GM23338 (cell line): ENCODE measurements at regions not wholly inside any gene's neighbourhood (a gene's known extent, or its start where the extent isn't known, plus 50 kb on each side); places are given as distances from the start of the nearest gene placed in this dataset.

Source experiments
- ATAC-seq: fragments of 200-7000 bp; cut with Tn5 transposase; 3 replicates; pipeline ENCODE4 v1.9.1; 2020
- DNase-seq: peaks from one replicate; pipeline ENCODE4 v3.0.0-alpha.2; 2015; ENCODE audit warnings: low spot score
- H2AFZ ChIP-seq: fragments of 200-600 bp; sonication (generic); 2 replicates; pipeline ENCODE4 v1.8.0; 2016; ENCODE audit warnings: antibody characterized with exemption, mild to moderate bottlenecking, moderate library complexity
- H3F3A ChIP-seq: fragments of 200-600 bp; sonication (generic); replicated peaks from 2 replicates; pipeline ENCODE4 v1.8.0; 2017; ENCODE audit warnings: antibody characterized with exemption, mixed run types, low read depth
- H3K27ac ChIP-seq: fragments of 200-600 bp; sonication (generic); 2 replicates; pipeline ENCODE4 v1.6.1; 2016; ENCODE audit warnings: low read depth
- H3K27me3 ChIP-seq: fragments of 200-600 bp; sonication (generic); 2 replicates; pipeline ENCODE4 v1.8.0; 2016; ENCODE audit warnings: mild to moderate bottlenecking, mixed run types, moderate library complexity; ENCODE audit not compliant: insufficient read depth
- H3K36me3 ChIP-seq: fragments of 200-600 bp; sonication (generic); 2 replicates; pipeline ENCODE4 v1.8.0; 2016; ENCODE audit warnings: mild to moderate bottlenecking; ENCODE audit not compliant: insufficient read depth
- H3K4me1 ChIP-seq: fragments of 200-600 bp; sonication (generic); 2 replicates; pipeline ENCODE4 v1.8.0; 2016; ENCODE audit warnings: mild to moderate bottlenecking, moderate library complexity; ENCODE audit not compliant: insufficient read depth
- H3K4me2 ChIP-seq: fragments of 200-600 bp; sonication (generic); 2 replicates; pipeline ENCODE4 v1.7.1; 2017; ENCODE audit warnings: mixed run types
- H3K4me3 ChIP-seq: fragments of 200-600 bp; sonication (generic); 2 replicates; pipeline ENCODE4 v1.6.1; 2016; ENCODE audit warnings: mixed run types
- H3K79me2 ChIP-seq: fragments of 200-600 bp; sonication (generic); replicated peaks from 2 replicates; pipeline ENCODE4 v1.8.0; 2017; ENCODE audit warnings: mild to moderate bottlenecking; ENCODE audit not compliant: insufficient read depth
- H3K9me2 ChIP-seq: fragments of 200-600 bp; sonication (generic); 2 replicates; pipeline ENCODE4 v1.8.0; 2017; ENCODE audit not compliant: insufficient read depth
- H4K20me1 ChIP-seq: fragments of 200-600 bp; sonication (generic); replicated peaks from 2 replicates; pipeline ENCODE4 v1.8.0; 2017; ENCODE audit warnings: mild to moderate bottlenecking; ENCODE audit not compliant: insufficient read depth
- H3K27ac Mint-ChIP-seq: 2 replicates; pipeline ENCODE4 v1.8.0; 2020; ENCODE audit warnings: inconsistent platforms, mild to moderate bottlenecking, moderate library complexity, mixed read lengths
- H3K27me3 Mint-ChIP-seq: 3 replicates; pipeline ENCODE4 v1.8.0; 2022; ENCODE audit warnings: low read depth, mild to moderate bottlenecking, moderate library complexity, mixed read lengths, inconsistent platforms; ENCODE audit not compliant: insufficient read depth, poor library complexity
- H3K36me3 Mint-ChIP-seq: 3 replicates; pipeline ENCODE4 v1.8.0; 2021; ENCODE audit warnings: low read depth, mild to moderate bottlenecking, inconsistent platforms, moderate library complexity, mixed read lengths
- H3K4me1 Mint-ChIP-seq: 3 replicates; pipeline ENCODE4 v1.8.0; 2020; ENCODE audit warnings: mild to moderate bottlenecking, inconsistent platforms, mixed read lengths
- H3K4me3 Mint-ChIP-seq: 3 replicates; pipeline ENCODE4 v1.8.0; 2021; ENCODE audit warnings: moderate library complexity, mild to moderate bottlenecking, inconsistent platforms, mixed read lengths
- H3K9me3 Mint-ChIP-seq: 3 replicates; pipeline ENCODE4 v1.8.0; 2020; ENCODE audit warnings: moderate library complexity, mild to moderate bottlenecking, inconsistent platforms, mixed read lengths
- CREB1 ChIP-seq: fragments of 250-450 bp; sonication (Bioruptor Pico); IDR thresholded peaks from 2 replicates; pipeline ENCODE4 v1.5.0; 2020; ENCODE audit warnings: low read depth, mild to moderate bottlenecking, moderate library complexity
- ETS1 ChIP-seq: IDR thresholded peaks from 2 replicates; pipeline ENCODE4 v1.6.1; 2016; ENCODE audit warnings: antibody characterized with exemption
- EZH2 ChIP-seq: fragments of 200-600 bp; sonication (generic); IDR thresholded peaks from one replicate; pipeline ENCODE4 v1.8.0; 2017; ENCODE audit warnings: antibody characterized with exemption, mild to moderate bottlenecking, low read depth; ENCODE audit not compliant: unreplicated experiment
- EZH2phosphoT487 ChIP-seq: fragments of 200-600 bp; sonication (generic); IDR thresholded peaks from one replicate; pipeline ENCODE4 v1.8.1; 2018; ENCODE audit warnings: antibody characterized with exemption; ENCODE audit not compliant: unreplicated experiment
- JUNB ChIP-seq: IDR thresholded peaks from one replicate; pipeline ENCODE4 v1.6.1; 2016; ENCODE audit warnings: antibody characterized with exemption; ENCODE audit not compliant: unreplicated experiment
- NANOG ChIP-seq: IDR thresholded peaks from 2 replicates; pipeline ENCODE4 v1.6.1; 2016; ENCODE audit warnings: antibody characterized with exemption, borderline replicate concordance
- POLR2AphosphoS5 ChIP-seq: IDR thresholded peaks from 2 replicates; pipeline ENCODE4 v1.6.1; 2016; ENCODE audit warnings: antibody characterized with exemption, low read depth
- STAT1 ChIP-seq: IDR thresholded peaks from one replicate; pipeline ENCODE4 v1.6.1; 2016; ENCODE audit warnings: antibody characterized with exemption; ENCODE audit not compliant: unreplicated experiment
- ZNF114 ChIP-seq: fragments of 250-450 bp; sonication (Bioruptor Pico); IDR thresholded peaks from 2 replicates; pipeline ENCODE4 v1.5.0; 2020; ENCODE audit warnings: mild to moderate bottlenecking, moderate library complexity
- ZNF331 ChIP-seq: fragments of 250-450 bp; sonication (Bioruptor Pico); IDR thresholded peaks from 2 replicates; pipeline ENCODE4 v1.5.0; 2020; ENCODE audit warnings: low read depth, mild to moderate bottlenecking, moderate library complexity
- ZNF462 ChIP-seq: fragments of 250-450 bp; sonication (Bioruptor Pico); IDR thresholded peaks from 2 replicates; pipeline ENCODE4 v1.5.0; 2020; ENCODE audit warnings: mild to moderate bottlenecking, moderate library complexity
- TF ChIP-seq, protein P1 (sequence below): IDR thresholded peaks from one replicate; pipeline ENCODE4 v1.6.1; 2018; ENCODE audit warnings: antibody characterized with exemption; ENCODE audit not compliant: unreplicated experiment
- TF ChIP-seq, protein P2 (sequence below), 2 experiments: fragments of 200-600 bp in 1 of 2; sonication (generic) in 1 of 2; conservative IDR thresholded peaks; 2 replicates each; pipeline versions ENCODE4 v1.5.1 to v1.6.1; 2016 to 2017; ENCODE audit warnings: antibody characterized with exemption in 2 of 2, low read depth in 2 of 2, mild to moderate bottlenecking in 2 of 2, moderate library complexity in 1 of 2

GRCh38 chr4:184563621-184564020, 85.6 kb downstream of the CASP3 start (continued):
- TF ChIP-seq POLR2AphosphoS5 (no peak), ETS1 (no peak)

- no peak overlapping the region for H3K4me3 Mint-ChIP-seq
- no peaks in the 10 kb centered on the region for H3K4me1 Mint-ChIP-seq
- Histone ChIP-seq H3K4me2 (no peak overlapping the region), H3K79me2 (no peaks in the 10 kb centered on the region), H3K4me3 (no peak overlapping the region), H3F3A (no peaks in the 10 kb centered on the region), H3K27me3 (no peaks in the 10 kb centered on the region), H3K4me1 (no peaks in the 10 kb centered on the region), H3K27ac (no peak overlapping the region), H2AFZ (no peak overlapping the region), H3K9me2 (no peaks in the 10 kb centered on the region), H4K20me1 (no peaks in the 10 kb centered on the region), H3K36me3 (no peaks in the 10 kb centered on the region)
- H3K9me3 Mint-ChIP-seq = no peaks in the 10 kb centered on the region
- H3K27ac Mint-ChIP-seq = no peak overlapping the region
- no peaks in the 10 kb centered on the region for H3K36me3 Mint-ChIP-seq
- H3K27me3 Mint-ChIP-seq = peaks cover 2% of the 10 kb centered on the region
- DNase-seq (no peak), ATAC-seq (no peak)
- TF ChIP-seq CREB1 (CRISPR knock-in tag) (no peak), ZNF114 (CRISPR knock-in tag) (no peak), ZNF462 (CRISPR knock-in tag) (no peak), ETS1 (no peak), ZNF331 (CRISPR knock-in tag) (no peak), JUNB (no peak), EZH2 (no peak), NANOG (no peak), STAT1 (no peak), EZH2phosphoT487 (no peak)
- TF ChIP-seq, protein P1, sequence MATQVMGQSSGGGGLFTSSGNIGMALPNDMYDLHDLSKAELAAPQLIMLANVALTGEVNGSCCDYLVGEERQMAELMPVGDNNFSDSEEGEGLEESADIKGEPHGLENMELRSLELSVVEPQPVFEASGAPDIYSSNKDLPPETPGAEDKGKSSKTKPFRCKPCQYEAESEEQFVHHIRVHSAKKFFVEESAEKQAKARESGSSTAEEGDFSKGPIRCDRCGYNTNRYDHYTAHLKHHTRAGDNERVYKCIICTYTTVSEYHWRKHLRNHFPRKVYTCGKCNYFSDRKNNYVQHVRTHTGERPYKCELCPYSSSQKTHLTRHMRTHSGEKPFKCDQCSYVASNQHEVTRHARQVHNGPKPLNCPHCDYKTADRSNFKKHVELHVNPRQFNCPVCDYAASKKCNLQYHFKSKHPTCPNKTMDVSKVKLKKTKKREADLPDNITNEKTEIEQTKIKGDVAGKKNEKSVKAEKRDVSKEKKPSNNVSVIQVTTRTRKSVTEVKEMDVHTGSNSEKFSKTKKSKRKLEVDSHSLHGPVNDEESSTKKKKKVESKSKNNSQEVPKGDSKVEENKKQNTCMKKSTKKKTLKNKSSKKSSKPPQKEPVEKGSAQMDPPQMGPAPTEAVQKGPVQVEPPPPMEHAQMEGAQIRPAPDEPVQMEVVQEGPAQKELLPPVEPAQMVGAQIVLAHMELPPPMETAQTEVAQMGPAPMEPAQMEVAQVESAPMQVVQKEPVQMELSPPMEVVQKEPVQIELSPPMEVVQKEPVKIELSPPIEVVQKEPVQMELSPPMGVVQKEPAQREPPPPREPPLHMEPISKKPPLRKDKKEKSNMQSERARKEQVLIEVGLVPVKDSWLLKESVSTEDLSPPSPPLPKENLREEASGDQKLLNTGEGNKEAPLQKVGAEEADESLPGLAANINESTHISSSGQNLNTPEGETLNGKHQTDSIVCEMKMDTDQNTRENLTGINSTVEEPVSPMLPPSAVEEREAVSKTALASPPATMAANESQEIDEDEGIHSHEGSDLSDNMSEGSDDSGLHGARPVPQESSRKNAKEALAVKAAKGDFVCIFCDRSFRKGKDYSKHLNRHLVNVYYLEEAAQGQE = no peak
- TF ChIP-seq, protein P2, sequence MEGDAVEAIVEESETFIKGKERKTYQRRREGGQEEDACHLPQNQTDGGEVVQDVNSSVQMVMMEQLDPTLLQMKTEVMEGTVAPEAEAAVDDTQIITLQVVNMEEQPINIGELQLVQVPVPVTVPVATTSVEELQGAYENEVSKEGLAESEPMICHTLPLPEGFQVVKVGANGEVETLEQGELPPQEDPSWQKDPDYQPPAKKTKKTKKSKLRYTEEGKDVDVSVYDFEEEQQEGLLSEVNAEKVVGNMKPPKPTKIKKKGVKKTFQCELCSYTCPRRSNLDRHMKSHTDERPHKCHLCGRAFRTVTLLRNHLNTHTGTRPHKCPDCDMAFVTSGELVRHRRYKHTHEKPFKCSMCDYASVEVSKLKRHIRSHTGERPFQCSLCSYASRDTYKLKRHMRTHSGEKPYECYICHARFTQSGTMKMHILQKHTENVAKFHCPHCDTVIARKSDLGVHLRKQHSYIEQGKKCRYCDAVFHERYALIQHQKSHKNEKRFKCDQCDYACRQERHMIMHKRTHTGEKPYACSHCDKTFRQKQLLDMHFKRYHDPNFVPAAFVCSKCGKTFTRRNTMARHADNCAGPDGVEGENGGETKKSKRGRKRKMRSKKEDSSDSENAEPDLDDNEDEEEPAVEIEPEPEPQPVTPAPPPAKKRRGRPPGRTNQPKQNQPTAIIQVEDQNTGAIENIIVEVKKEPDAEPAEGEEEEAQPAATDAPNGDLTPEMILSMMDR (conservative IDR thresholded peaks at IDR 0.05; ENCODE audit: low read depth in 2 of 2) = no peak
Measured at GRCh38 chr4:184558996-184559395, 84.6 kb upstream of the IRF2 start.
